ENCODE measurements at regions not wholly inside any gene's neighbourhood (a gene's known extent, or its start where the extent isn't known, plus 50 kb on each side); places are given as distances from the start of the nearest gene placed in this dataset.

DNA sequence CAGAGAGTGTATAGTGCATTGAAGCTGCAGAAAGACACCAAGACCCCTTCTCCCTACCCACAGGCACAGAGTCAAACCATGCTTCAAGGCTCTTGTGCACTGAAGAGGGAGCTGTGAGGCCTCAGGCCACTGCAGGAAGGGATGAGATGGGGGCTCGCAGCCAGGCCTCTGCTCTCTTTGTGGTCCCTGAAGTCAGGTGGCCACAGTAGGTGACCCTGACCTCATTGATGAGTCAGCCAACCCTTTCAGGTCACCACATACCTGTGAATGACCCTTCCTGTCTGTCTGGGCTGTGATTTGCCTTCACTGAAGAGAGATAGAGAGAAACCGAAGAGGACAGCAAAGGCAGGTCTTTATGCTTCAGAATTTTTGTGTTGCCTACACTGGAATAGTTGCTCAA, 372.1 kb downstream of the ACTL7B start:
- H3K27ac ChIP-seq = no peak overlapping the region

GRCh38 chr9:108479989-108480652, 375.7 kb downstream of the ACTL7B start:
- H3K27ac ChIP-seq = no peak overlapping the region
- TF ChIP-seq CTCF (conservative IDR thresholded peaks at IDR 0.05) = no peak

More for the DNA sequence above, 372.1 kb downstream of the ACTL7B start:
- TF ChIP-seq CTCF (conservative IDR thresholded peaks at IDR 0.05) = no peak

DNA sequence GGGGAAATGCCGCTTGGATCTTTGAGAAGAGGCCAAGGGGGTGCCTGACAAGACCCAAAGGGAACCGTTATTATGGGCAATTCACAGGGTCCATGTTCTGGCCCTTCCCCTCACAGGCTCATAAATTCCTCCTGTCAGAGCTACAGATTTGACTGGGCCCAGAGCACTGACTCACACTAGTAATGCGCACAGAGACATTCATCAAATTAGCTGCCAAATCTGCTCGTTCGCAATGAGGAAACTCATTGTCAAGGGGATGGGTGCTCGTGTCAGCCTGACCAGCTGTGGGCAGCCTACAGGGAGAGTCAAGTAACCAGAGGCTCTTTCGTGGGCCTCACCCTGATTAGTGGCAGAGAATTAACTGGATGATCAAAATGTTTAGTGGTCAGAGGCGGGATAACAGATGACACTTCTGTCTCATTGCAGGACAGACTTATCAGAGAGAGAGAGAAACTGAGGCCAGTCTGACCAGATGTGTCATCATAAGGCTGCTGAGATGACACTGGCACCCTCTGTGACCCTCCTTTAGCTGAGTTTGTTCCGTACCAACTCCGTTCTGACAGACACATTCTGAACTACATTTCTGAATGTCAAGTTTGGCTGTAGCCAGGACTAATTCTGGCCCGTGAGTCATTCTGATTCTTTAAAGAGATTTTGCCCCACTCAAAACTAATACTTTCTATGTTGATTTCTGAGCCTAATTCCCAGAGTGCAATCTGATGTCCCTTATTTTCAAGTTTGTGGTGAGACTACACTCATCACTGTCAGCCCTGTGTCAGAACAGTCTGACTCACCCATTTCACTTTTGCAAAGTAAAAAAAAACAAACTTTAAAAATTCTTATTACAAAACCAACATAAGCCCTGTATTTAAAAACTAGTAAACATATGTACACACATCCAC, 377.1 kb downstream of the ACTL7B start:
- no peak overlapping the region for H3K27ac ChIP-seq
- TF ChIP-seq CTCF (conservative IDR thresholded peaks at IDR 0.05) = no peak

- no peak for TF ChIP-seq CTCF (conservative IDR thresholded peaks at IDR 0.05)
- no peak overlapping the region for H3K27ac ChIP-seq
Measured at GRCh38 chr9:108477529-108478006, 378.2 kb downstream of the ACTL7B start.

- H3K27ac ChIP-seq = no peak overlapping the region; the same call in 1 of the 2 replicates
Measured at GRCh38 chr9:108476574-108476973, 379.2 kb downstream of the ACTL7B start.

GRCh38 chr9:108475813-108476212, 380.0 kb downstream of the ACTL7B start:
- peak overlapping the region; percentile 7; the same call in 1 of the 2 replicates for H3K27ac ChIP-seq
- no peak for TF ChIP-seq CTCF (conservative IDR thresholded peaks at IDR 0.05)

More at GRCh38 chr9:108476574-108476973, 379.2 kb downstream of the ACTL7B start:
- TF ChIP-seq CTCF (conservative IDR thresholded peaks at IDR 0.05) = no peak

DNA sequence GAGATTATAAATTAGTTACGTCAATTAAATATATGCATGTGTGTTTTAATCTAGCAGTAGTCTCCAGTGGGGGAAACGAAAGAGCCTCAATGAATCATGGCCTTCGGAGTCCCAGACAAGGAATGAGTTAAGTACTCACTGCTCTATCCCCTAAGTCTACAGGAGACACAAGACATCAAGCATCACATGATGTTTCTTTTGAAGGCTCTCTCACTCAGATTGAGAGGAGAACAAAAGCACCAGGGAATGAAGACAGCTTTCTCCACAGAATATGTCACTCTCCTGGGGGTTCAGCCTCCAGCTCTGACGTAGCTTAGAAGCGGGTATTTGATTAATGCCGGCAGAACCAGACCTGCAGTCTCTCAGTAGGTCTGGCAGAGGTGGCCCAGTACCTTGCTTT, 381.4 kb downstream of the ACTL7B start:
- no peak for TF ChIP-seq CTCF (conservative IDR thresholded peaks at IDR 0.05)
- peak overlapping the region; percentile 63 for H3K27ac ChIP-seq
